ENCODE measurements at regions not wholly inside any gene's neighbourhood (a gene's known extent, or its start where the extent isn't known, plus 50 kb on each side); places are given as distances from the start of the nearest gene placed in this dataset.

GRCh38 chr3:158974904-158975303 is 173.1 kb downstream of the MFSD1 start:
- DNase-seq, result no peak

- DNase-seq, result no peak
Measured at GRCh38 chr3:158976966-158977365, 175.1 kb downstream of the MFSD1 start.

DNA sequence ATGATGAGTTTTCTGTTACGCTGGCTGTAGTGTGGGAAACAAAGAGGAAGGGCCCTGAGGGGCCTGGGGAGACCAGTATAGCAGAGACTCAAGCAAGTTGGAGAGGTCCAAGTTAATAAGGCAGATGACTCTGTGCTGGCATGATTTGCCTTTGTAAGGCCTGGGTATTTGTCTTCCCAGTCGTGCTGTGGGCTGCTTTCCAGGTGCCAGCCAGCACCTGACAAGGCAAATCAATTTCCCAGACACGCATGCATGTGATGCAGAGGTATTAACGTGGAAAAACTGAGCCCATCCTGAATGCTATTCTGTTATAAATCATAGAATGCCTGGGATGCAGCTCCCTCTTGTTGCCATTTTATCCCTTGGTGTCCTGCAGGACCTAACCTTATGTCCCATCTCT is 175.6 kb downstream of the MFSD1 start:
- DNase-seq, result no peak

DNA sequence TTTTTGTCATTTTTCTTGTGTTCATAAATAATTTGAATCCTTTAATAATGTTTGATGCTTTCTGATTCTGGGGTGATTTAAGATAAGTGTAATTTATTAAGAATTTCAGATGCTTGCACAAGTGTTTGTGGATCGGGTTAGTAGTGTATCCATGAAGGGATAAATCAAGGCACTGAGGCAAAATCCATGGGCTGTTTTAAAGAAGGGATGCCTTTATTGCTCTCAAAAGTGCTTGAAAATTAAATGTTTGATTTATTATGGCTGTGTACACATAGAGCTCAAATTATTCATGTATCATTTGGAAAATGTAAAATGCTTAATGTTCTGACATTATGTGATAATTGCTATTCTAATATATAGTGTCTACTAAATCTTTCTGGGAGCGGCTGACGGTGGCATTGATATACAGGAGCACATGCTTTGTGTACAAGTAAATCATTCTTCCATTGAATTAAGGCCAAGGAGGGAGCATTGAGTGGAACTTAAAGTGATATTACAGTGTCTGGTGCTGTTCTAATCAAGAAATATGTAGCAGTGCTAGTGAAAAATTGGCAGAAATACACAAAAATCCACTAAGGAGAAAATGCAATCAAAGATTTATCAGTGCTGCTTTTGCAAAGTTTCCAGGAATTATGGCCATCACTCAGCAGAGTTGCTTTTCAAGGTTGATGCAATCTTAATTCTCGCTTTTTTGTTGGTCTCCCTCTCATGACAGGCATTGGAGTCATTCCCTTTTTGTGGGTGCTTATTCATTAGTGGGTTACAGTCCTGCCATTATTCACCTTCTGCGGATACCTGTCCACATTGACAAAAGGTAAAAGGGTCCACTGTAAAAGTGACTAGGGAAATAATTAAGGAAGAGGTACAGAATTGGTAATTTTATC is 181.6 kb downstream of the MFSD1 start:
- DNase-seq, result no peak

GRCh38 chr3:158991146-158991705 is 189.4 kb downstream of the MFSD1 start:
- DNase-seq, result no peak

GRCh38 chr3:158992463-158992862 is 190.6 kb downstream of the MFSD1 start:
- DNase-seq, result no peak

- DNase-seq, result no peak
Measured at GRCh38 chr3:158994386-158994785, 192.5 kb downstream of the MFSD1 start.

- no peak for DNase-seq
Measured at GRCh38 chr3:159001711-159002110, 199.9 kb downstream of the MFSD1 start.

- no peak for DNase-seq
Measured at GRCh38 chr3:159005137-159005536, 203.3 kb downstream of the MFSD1 start.

- no peak for DNase-seq
Measured at GRCh38 chr3:159007331-159007730, 205.5 kb downstream of the MFSD1 start.

GRCh38 chr3:159008401-159008800 is 206.5 kb downstream of the MFSD1 start:
- no peak for DNase-seq

- DNase-seq, result no peak
Measured at GRCh38 chr3:159018341-159018740, 216.5 kb downstream of the MFSD1 start.

- no peak for DNase-seq
Measured at GRCh38 chr3:159025733-159026132, 223.9 kb downstream of the MFSD1 start.

GRCh38 chr3:159026510-159026909 is 224.7 kb downstream of the MFSD1 start:
- DNase-seq, result no peak

DNA sequence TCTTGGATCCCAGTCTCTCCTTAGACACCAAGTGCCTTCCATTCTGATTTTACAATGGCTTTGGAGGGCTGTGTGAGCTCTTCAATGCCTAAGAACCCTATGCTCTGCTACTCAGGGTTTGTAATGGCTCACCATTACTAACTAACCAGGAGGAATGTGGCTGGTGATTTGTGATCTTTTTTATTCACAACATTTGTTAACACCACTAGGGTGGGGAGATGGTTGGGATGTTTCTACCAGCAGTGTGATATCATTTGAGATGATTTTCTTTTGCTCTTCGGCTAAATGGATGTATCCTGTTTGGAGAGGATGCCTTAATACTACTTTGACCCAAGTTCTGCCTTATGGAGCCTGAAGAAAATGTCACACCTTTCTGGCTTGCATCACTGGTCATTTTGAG is 226.9 kb downstream of the MFSD1 start:
- DNase-seq, result no peak

DNA sequence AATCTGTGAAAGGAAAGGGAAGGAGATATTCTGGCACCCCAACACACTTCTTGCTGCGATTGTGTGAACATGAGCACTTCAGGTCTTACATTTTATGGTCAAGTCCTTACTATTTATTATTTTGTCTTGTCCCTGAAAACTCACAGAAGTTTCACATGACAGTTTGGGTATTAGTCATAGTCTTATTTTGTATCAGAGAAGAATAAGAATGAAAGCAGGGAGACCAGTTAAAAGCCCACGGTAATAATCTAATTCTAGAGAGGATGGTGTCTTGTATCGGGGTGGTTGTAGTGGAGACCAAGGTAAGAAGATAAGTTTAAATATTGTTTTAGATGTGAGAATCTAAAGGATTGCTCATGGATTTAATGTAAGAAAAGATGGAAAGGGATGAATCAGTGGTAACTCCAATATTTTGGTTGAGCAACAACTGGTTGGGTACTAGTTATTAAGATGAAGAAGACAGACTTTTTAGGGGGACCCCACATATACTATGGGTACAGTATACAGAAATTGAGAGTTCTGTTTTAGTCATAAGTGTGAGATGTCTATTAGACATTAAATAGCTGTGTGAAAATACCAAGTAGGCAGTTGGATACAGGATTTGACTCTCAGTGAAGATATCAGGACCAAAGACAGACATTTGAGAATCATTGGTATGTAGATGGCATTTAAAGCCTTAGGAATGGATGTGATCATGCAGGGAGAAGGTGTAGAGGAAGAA is 227.6 kb downstream of the MFSD1 start:
- DNase-seq, result no peak

DNA sequence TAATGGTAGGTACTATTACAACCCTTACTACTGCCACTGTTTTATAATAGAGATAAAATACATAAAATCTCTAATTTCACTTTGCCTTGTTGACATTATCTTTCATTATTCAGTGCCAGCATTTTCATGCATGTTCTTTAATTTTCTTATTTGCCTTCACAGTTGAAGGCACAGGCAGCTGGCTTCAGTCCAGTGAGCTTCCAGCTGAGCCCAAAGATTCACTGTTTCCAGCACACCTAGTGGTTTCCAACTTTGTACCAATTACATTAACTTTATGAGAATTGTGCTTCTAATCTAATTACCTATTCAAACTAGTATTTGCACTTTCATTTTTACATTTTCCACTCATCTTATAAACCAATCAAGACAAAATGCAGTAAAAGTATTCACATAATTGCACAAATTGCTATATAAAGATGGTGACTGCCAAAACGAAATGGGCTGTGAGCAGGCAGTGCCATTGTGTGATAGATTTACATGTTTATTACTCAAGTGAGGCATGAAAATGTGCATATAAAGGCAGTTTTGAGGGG is 228.3 kb downstream of the MFSD1 start:
- DNase-seq, result no peak

GRCh38 chr3:159030886-159031679 is 229.2 kb downstream of the MFSD1 start:
- no peak for DNase-seq

- DNase-seq, result no peak
Measured at GRCh38 chr3:159032311-159032710, 230.5 kb downstream of the MFSD1 start.

GRCh38 chr3:159038405-159038804 is 236.6 kb downstream of the MFSD1 start:
- DNase-seq, result no peak

- no peak for DNase-seq
Measured at GRCh38 chr3:159039286-159039685, 237.4 kb downstream of the MFSD1 start.

GRCh38 chr3:159045279-159045885 is 243.5 kb downstream of the MFSD1 start:
- no peak for DNase-seq
